ENCODE measurements at regions not wholly inside any gene's neighbourhood (a gene's known extent, or its start where the extent isn't known, plus 50 kb on each side); places are given as distances from the start of the nearest gene placed in this dataset.

DNA sequence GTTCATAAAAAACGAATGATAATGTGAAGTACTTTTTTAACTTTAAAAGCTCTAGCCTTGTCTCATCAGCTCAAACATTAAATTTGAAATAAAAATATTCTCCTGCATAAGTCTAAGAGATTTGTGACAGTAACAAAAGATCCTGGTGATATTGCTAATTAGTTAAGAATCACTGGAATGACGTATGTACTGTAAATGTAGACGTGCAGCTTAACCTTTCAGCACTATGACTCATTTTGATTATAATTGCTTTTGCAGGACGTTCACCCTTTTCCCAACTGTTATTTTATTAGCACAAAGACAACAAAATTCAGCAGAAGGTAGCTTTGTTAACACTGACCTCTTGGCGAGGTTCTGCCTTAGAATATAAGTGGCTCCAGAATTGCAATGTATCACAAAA lies 68.6 kb downstream of the TENT5A start:
- DNase-seq (no peak), ATAC-seq (no peak)
- H3K4me1 Mint-ChIP-seq (ENCODE audit: low read depth) = no peaks in the 10 kb centered on the region
- H3K27me3 Mint-ChIP-seq = no peaks in the 10 kb centered on the region
- CTCF ChIA-PET = no interaction called here
- H3K4me3 Mint-ChIP-seq = no peak overlapping the region
- POLR2A ChIA-PET = no interaction called here
- TF ChIP-seq, protein P1, sequence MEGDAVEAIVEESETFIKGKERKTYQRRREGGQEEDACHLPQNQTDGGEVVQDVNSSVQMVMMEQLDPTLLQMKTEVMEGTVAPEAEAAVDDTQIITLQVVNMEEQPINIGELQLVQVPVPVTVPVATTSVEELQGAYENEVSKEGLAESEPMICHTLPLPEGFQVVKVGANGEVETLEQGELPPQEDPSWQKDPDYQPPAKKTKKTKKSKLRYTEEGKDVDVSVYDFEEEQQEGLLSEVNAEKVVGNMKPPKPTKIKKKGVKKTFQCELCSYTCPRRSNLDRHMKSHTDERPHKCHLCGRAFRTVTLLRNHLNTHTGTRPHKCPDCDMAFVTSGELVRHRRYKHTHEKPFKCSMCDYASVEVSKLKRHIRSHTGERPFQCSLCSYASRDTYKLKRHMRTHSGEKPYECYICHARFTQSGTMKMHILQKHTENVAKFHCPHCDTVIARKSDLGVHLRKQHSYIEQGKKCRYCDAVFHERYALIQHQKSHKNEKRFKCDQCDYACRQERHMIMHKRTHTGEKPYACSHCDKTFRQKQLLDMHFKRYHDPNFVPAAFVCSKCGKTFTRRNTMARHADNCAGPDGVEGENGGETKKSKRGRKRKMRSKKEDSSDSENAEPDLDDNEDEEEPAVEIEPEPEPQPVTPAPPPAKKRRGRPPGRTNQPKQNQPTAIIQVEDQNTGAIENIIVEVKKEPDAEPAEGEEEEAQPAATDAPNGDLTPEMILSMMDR (IDR thresholded peaks at IDR 0.05) = no peak
- intact Hi-C loops (cut with micrococcal nuclease) = no loop called here
- H3K36me3 Mint-ChIP-seq (ENCODE audit: low read depth) = no peaks in the 10 kb centered on the region
- H3K9me3 Mint-ChIP-seq = no peaks in the 10 kb centered on the region
- H3K27ac Mint-ChIP-seq = no peak overlapping the region

DNA sequence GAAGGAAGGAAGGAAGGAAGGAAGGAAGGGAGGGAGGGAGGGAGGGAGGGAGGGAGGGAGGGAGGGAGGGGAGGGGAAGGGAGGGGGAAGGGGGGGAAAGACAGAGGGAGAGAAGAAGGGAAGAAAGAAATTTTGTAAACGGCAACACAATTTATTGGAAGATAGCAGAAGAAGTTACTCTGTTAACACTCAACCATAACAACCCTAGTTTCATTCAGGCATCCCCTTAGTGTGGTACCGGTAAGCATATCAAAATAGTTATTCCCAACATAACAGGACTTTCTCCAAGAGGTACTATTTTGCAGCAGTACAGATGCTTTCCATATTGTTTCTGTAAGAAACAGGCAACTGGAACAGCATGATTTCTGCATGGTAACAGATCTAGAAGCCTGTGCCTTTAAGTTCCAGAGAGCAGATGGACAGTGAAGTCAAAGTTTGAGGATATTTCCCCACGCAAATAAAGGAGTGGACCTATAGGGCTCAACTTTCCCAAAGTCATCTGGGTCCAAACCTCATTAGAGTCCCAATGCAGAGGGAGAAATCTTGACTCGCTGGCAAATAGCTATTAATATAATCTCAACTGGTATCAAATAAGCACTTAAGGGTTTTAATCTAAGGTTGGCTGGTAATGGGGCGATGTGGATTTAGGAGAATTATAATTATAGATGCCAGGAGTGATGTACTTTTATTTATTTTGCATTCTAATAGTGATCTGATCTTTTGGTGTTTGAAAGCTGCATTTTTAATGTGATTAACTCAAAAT lies 69.4 kb downstream of the TENT5A start:
- Mint-ChIP-seq H3K4me3 (no peak overlapping the region), H3K9me3 (no peaks in the 10 kb centered on the region), H3K4me1 (ENCODE audit: low read depth) (no peaks in the 10 kb centered on the region), H3K36me3 (ENCODE audit: low read depth) (no peaks in the 10 kb centered on the region), H3K27ac (no peak overlapping the region), H3K27me3 (no peaks in the 10 kb centered on the region)
- ATAC-seq (no peak), DNase-seq (no peak)
- intact Hi-C loops (cut with micrococcal nuclease) = no loop called here
- ChIA-PET POLR2A (no interaction called here), CTCF (no interaction called here)
- TF ChIP-seq, protein P1 (IDR thresholded peaks at IDR 0.05) = no peak

DNA sequence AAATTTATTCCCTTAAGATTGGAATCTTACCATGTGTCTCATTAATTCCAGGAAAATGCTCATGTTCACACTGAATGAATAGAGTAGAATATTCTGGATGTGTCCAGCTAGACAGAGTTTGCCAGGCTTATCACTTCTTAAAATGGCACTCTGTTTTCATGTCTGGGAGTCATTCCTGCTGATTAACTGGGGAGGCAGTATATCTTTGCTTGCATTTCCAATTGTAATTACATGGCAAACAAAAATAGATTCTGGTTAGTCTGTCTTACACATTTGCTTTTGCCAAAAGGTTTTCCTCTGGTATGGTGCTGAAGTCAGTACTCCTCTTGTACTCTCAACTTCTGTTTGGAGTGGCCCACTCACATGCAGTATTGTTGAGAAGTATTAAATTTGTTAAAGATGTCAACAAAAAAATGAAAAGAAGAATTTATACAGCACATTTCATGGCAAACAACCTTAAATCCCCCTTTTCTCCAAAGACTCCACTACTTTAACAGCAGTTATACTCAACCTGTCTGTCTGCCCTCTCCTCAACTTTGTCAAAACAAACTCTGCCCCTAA lies 70.2 kb downstream of the TENT5A start:
- Mint-ChIP-seq H3K36me3 (ENCODE audit: low read depth) (no peaks in the 10 kb centered on the region), H3K27me3 (no peaks in the 10 kb centered on the region), H3K9me3 (no peaks in the 10 kb centered on the region), H3K4me1 (ENCODE audit: low read depth) (no peaks in the 10 kb centered on the region), H3K4me3 (no peak overlapping the region), H3K27ac (no peak overlapping the region)
- ChIA-PET CTCF (no interaction called here), POLR2A (interaction anchor here (0.7 kb wide), 1 partner anchor 58 kb away, joined by 3 read pairs; no protein-coding TSS in a partner anchor)
- DNase-seq = no peak
- ATAC-seq = no peak
- intact Hi-C loops (cut with micrococcal nuclease) = no loop called here
- TF ChIP-seq, protein P1 (IDR thresholded peaks at IDR 0.05) = no peak

DNA sequence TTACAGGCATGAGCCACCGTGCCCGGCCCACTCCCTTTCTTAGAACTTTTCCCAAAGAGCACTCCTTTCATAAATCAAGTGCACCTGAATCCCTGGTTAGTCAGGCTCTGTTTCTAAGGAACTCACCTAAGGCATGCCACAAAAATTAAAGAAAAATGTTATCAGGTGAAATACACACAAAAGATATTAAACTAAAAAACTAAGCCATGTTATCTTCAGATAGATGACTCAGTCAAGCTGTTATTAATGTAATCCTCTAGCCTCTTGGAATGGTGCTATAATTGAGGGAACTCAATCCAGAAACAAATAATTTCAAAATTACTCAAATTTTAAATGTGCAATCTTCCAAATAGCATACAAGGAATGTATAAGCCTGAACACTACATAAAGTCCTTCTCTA lies 83.0 kb downstream of the TENT5A start:
- POLR2A ChIA-PET = no interaction called here
- peaks cover 3% of the 10 kb centered on the region for H3K9me3 Mint-ChIP-seq
- CTCF ChIA-PET = no interaction called here
- no peak overlapping the region for H3K4me3 Mint-ChIP-seq
- H3K4me1 Mint-ChIP-seq (ENCODE audit: low read depth) = no peaks in the 10 kb centered on the region
- DNase-seq = no peak
- no peak for ATAC-seq
- H3K27me3 Mint-ChIP-seq = no peaks in the 10 kb centered on the region
- H3K36me3 Mint-ChIP-seq (ENCODE audit: low read depth) = no peaks in the 10 kb centered on the region
- intact Hi-C loops (cut with micrococcal nuclease) = no loop called here
- H3K27ac Mint-ChIP-seq = no peak overlapping the region
- TF ChIP-seq, protein P1 (IDR thresholded peaks at IDR 0.05) = no peak

DNA sequence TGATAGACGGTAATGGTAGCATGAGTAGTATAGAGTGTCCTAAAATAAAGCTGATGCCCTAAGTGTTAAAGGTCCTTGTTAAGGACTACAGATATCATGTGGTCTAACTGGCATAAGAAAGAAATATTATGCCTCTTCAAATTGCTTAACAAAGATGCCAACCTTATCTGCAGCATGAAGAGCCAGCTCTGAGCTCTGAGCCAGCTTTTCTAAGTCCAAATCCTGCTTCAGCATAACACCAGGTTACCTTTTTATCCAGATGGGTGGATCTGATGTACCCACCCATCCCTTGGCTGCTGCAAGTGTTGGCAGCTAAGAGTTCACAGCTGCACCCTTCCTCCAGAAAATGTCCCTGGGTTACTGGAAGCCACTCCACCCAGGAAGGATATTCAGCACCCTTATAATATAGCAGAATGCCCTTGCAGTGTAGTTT lies 83.8 kb downstream of the TENT5A start:
- TF ChIP-seq, protein P1 (IDR thresholded peaks at IDR 0.05) = no peak

More for the DNA sequence above, 83.8 kb downstream of the TENT5A start:
- Mint-ChIP-seq H3K36me3 (ENCODE audit: low read depth) (no peaks in the 10 kb centered on the region), H3K4me1 (ENCODE audit: low read depth) (no peaks in the 10 kb centered on the region), H3K27ac (no peak overlapping the region), H3K4me3 (no peak overlapping the region), H3K9me3 (peaks cover 3% of the 10 kb centered on the region), H3K27me3 (no peaks in the 10 kb centered on the region)
- ChIA-PET CTCF (no interaction called here), POLR2A (interaction anchor here (0.7 kb wide), 1 partner anchor 72 kb away, joined by 4 read pairs; no protein-coding TSS in a partner anchor)
- intact Hi-C loops (cut with micrococcal nuclease) = no loop called here
- DNase-seq = no peak
- ATAC-seq = no peak

Data from activated CD8-positive, alpha-beta T cell treated with anti-CD3 and anti-CD28 coated beads for 36 hours (primary cell).